ENCODE measurements at regions not wholly inside any gene's neighbourhood (a gene's known extent, or its start where the extent isn't known, plus 50 kb on each side); places are given as distances from the start of the nearest gene placed in this dataset.

DNA sequence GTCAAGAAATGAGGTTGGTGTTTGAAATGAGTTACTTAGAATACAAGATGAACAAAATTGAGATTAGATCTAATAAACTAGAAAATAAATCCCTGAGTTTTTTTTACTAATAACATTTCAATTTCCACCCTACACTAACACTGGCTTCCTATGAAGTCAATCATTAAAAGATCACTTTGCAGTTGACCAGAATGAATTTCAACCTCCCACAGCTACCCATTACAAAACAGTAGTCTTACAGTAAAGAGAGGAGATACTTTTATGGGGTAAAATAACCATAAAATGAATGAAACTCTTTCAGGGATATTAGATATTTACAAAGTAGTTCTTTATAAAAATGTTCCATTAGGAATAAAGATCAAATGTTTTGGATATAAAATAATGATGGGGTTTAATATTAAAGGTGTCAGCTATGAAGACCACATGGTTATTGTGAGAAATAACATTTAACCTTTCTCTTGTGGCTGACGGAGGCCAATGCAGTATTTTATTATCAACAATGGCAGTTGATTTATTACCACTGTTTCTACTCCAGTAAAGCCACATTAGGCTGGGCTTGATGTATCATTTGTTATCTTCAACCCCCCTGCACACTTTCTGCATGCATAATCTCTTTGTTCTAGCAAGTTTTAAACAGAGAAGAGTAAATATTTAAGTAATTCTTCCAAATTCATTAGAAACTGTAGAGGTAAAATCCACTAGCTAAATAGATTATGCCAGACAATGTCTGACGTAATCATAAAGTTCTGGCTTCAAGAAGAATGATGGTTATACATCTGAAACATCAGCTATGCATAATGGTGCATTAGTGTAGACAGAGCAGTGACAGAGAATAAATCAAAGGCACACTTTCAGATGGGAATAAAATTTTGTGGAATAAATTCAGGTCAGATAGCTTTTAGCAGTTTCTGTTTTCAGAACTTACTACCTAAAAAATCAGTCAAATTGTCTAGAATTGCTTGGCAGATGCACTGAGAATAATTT lies 516.6 kb downstream of the PCDH18 start:
- Histone ChIP-seq H3K27ac (no peak overlapping the region), H3K36me3 (no peaks in the 10 kb centered on the region), H3K9me3 (no peaks in the 10 kb centered on the region), H3K4me3 (no peak overlapping the region), H3K27me3 (no peaks in the 10 kb centered on the region), H3K4me1 (no peaks in the 10 kb centered on the region)
- DNase-seq (no peak), ATAC-seq (ENCODE audit: low FRiP score in 2 of 2) (no peak)
- no peak for TF ChIP-seq POLR2AphosphoS5 (IDR thresholded peaks at IDR 0.05)
- TF ChIP-seq, protein P1, sequence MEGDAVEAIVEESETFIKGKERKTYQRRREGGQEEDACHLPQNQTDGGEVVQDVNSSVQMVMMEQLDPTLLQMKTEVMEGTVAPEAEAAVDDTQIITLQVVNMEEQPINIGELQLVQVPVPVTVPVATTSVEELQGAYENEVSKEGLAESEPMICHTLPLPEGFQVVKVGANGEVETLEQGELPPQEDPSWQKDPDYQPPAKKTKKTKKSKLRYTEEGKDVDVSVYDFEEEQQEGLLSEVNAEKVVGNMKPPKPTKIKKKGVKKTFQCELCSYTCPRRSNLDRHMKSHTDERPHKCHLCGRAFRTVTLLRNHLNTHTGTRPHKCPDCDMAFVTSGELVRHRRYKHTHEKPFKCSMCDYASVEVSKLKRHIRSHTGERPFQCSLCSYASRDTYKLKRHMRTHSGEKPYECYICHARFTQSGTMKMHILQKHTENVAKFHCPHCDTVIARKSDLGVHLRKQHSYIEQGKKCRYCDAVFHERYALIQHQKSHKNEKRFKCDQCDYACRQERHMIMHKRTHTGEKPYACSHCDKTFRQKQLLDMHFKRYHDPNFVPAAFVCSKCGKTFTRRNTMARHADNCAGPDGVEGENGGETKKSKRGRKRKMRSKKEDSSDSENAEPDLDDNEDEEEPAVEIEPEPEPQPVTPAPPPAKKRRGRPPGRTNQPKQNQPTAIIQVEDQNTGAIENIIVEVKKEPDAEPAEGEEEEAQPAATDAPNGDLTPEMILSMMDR (IDR thresholded peaks at IDR 0.05), result no peak
- 52 to 57% methylated on average over 2 of the region's 2 CpGs for WGBS, 2 donors

DNA sequence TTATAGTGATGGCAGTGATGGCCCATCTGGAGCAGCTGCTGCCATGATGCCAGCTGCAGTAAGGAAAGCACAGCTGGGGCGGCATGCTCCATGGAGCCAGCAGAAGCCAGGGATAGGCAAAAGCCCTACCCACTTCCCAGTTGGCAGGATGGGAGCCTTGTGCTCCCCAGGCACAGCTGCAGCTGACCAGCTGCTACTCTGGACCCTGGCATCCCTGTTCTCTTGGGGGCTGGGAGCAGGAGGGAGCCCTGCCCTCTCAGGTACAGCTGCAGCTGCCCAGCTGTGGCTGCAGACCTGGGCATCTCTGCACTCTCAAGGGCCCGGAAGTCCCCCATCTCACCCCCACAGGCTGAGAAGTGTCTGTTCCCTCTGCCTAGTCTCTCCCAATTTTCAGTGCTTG lies 531.9 kb downstream of the PCDH18 start:
- Histone ChIP-seq H3K27me3 (no peaks in the 10 kb centered on the region), H3K4me3 (no peak overlapping the region), H3K9me3 (peaks cover 0 to 21% (median 0%) of the 10 kb centered on the region in 4 donors), H3K4me1 (no peaks in the 10 kb centered on the region), H3K36me3 (no peaks in the 10 kb centered on the region), H3K27ac (no peak overlapping the region)
- DNase-seq (no peak), ATAC-seq (ENCODE audit: low FRiP score in 2 of 2) (peak in 1 of 2 donors; percentile 30)
- WGBS, 2 donors, result 97% methylated on average over 2 of the region's 2 CpGs; no CpG with 5 or more reads in 1 of the 2 donors
- TF ChIP-seq, protein P1 (IDR thresholded peaks at IDR 0.05), result no peak
- no peak for TF ChIP-seq EP300 (IDR thresholded peaks at IDR 0.05)

DNA sequence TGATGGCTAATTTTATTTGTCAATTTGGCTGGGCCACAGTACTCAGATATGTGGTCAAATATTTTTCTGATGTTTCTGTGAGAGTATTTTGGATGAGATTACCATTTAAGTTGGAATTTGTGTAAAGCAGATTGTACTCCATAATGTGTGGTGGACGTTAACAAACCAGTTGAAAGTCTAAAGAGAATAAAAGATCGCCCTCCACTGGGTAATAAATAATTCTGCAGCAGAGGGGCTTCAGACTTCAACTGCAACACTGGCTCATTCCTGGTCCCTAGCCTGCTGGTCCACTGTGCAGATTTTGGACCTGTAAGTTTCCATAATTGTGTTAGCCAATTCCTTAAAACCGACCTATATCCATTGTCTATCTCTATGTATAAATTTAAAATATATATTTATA lies 540.3 kb downstream of the PCDH18 start:
- H3K4me1 ChIP-seq, result no peaks in the 10 kb centered on the region
- no peak overlapping the region for H3K4me3 ChIP-seq
- no peaks in the 10 kb centered on the region for H3K9me3 ChIP-seq
- WGBS, 2 donors, result 56 to 77% methylated on average over 3 of the region's 3 CpGs
- DNase-seq (no peak), ATAC-seq (ENCODE audit: low FRiP score in 2 of 2) (no peak)
- TF ChIP-seq POLR2A (IDR thresholded peaks at IDR 0.05) (no peak), EP300 (IDR thresholded peaks at IDR 0.05) (no peak), POLR2AphosphoS5 (IDR thresholded peaks at IDR 0.05) (no peak)
- TF ChIP-seq, protein P1 (IDR thresholded peaks at IDR 0.05), result no peak
- no peak overlapping the region for H3K27ac ChIP-seq
- H3K27me3 ChIP-seq, result no peaks in the 10 kb centered on the region
- no peaks in the 10 kb centered on the region for H3K36me3 ChIP-seq

DNA sequence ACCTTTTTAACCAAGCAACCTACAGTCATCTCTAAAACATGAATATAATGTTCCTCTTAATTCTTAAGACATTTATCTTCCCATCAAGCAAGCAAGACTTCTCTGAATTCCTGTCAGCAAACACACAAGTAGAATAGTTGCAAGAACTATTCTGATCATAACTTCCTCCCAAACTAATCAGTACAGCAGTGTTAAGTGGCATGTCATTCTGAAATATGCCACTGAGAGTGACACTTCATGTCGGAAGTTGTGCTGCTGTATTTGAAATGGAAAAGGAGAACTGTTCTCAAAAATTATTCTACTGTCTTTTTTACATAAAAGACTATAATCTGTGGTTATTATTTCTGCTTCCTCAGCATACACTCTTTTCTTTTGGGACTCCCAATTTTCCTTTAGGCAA lies 546.6 kb downstream of the PCDH18 start:
- ATAC-seq (ENCODE audit: low FRiP score in 2 of 2) (no peak), DNase-seq (no peak)
- Histone ChIP-seq H3K4me1 (no peaks in the 10 kb centered on the region), H3K36me3 (no peaks in the 10 kb centered on the region), H3K27ac (no peak overlapping the region), H3K9me3 (no peaks in the 10 kb centered on the region), H3K27me3 (no peaks in the 10 kb centered on the region), H3K4me3 (no peak overlapping the region)
- 15 to 19% methylated on average over 1 of the region's 1 CpG for WGBS, 2 donors
- TF ChIP-seq EP300 (IDR thresholded peaks at IDR 0.05) (no peak), POLR2AphosphoS5 (IDR thresholded peaks at IDR 0.05) (no peak), POLR2A (IDR thresholded peaks at IDR 0.05) (no peak)
- TF ChIP-seq, protein P1 (IDR thresholded peaks at IDR 0.05), result no peak

DNA sequence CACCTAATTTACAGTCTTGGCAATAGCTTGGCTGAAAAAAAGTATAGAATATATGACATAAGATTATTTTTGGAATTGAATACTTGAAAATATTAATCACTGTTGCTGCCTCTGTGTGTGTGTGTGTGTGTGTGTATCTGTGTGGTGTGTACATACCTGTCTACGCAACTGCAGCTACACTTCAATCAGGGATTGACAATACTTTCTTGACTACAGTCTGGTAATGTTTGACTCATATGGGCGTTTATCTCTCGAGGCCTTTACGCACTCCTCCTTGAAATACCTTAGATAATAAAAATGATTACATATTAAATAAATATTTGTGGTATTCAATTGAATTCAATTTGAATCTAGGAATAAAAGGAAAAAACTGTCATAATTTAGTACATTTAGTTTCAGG lies 565.2 kb downstream of the PCDH18 start:
- TF ChIP-seq, protein P1 (IDR thresholded peaks at IDR 0.05), result no peak
- TF ChIP-seq EP300 (IDR thresholded peaks at IDR 0.05) (no peak), POLR2A (IDR thresholded peaks at IDR 0.05) (no peak), POLR2AphosphoS5 (IDR thresholded peaks at IDR 0.05) (no peak)
- Histone ChIP-seq H3K9me3 (no peaks in the 10 kb centered on the region), H3K4me3 (no peak overlapping the region), H3K27ac (no peak overlapping the region), H3K4me1 (no peaks in the 10 kb centered on the region), H3K27me3 (no peaks in the 10 kb centered on the region), H3K36me3 (no peaks in the 10 kb centered on the region)
- no peak for ATAC-seq (ENCODE audit: low FRiP score in 2 of 2)
- no peak for DNase-seq
- WGBS, 2 donors, result 77 to 85% methylated on average over 4 of the region's 4 CpGs
